Activated CD4-positive, CD25-positive, alpha-beta regulatory T cell treated with anti-CD3 and anti-CD28 coated beads, Interleukin-2, amount 50 U/mL, for 24 hours (primary cell): ENCODE measurements at regions not wholly inside any gene's neighbourhood (a gene's known extent, or its start where the extent isn't known, plus 50 kb on each side); places are given as distances from the start of the nearest gene placed in this dataset.
"Not testable (repeated sequence)": the region's sequence is repeated elsewhere in the genome, so short reads cannot be mapped to it uniquely, and the experiment has no call there.

ENCODE experiments used
- ATAC-seq, 2 donors: fragments of 150-1000 bp; cut with Tn5 transposase; one replicate each; pipeline ENCODE4 v1.10.0; 2021; ENCODE audit warnings: mild to moderate bottlenecking in 1 of 2, moderate library complexity in 1 of 2

DNA sequence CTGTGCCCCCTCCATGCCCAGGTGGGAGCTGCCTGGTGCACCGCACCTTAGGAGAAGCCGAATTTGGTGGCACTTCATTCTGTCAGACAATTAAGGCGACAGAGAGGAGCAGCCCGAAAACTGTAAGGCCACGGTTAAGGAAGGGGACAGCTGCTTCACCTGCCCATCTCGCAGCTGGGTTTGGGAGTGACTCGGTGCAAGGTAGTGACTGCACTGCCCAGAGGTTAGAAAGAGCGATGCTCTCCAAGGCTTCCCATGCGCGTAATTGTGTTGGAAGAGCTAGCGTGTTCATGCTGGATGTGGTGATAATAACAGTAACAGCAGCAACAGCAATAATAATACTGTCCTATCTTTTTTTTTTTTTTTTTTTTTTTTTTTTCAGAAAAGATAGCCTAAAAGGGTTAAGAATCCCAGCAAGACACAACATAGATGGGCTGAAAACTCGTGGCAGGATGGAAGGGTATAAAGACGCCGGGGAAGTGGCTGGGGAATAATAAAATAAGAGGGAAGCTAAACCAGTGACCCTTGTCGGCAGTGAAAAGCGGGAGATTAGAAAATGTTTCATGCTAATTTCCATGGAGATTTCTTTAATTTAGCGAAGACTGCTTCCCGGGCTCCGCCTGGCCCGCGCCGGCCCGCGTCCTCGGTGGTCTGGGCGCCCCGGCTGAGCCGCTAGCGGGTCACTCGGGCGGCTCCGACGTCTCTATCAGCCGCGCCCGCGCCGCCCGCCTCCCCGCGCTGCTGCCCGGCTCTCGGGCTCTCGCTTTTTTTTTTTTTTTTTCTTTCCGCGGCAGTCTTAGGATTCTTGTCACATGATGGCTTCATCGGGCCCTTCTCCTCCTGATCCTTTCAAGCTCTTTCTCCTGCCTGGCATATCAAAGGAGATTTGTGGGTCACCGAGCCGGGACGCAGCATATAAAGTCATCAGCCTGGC is 617.1 kb downstream of the NR2F2 start:
- no peak for ATAC-seq

DNA sequence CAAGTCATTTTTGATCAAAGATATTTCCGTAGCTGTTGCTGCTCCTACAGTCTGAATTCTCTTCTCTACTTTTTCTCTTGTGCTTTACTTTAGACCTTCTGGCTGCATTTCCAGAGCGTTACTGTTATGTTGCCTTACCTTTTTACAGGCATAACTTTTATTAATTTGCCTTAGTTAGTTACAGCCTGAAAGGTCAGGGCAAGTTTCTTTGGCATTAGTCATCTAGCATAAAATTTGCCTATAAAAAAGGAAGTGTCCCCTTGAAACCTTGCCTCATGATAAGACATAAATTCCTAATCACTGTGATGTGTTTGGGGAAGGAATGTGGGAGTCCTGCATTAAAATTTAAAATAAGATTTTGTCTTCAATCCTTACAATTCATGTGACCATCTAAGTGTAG is 618.5 kb downstream of the NR2F2 start:
- no peak for ATAC-seq

DNA sequence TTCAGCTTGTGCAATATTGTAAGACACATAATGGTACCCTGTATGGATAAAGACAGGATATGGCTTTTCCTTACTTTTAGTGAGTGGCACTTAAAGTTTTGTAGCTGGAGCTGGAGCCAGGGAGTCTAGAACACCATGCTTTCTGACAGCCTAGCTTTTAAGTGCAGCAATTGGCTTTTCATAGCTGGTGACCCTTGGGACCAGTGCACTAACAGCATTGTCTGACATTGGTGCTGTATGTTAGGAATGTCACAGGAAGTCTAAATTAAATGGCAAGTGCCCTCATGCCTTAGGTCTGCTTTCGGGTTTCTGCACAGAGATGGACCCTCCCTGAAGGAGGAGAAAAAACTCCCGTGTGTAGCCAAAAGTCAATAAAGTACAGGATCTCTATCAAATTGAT is 628.2 kb downstream of the NR2F2 start:
- no peak for ATAC-seq

DNA sequence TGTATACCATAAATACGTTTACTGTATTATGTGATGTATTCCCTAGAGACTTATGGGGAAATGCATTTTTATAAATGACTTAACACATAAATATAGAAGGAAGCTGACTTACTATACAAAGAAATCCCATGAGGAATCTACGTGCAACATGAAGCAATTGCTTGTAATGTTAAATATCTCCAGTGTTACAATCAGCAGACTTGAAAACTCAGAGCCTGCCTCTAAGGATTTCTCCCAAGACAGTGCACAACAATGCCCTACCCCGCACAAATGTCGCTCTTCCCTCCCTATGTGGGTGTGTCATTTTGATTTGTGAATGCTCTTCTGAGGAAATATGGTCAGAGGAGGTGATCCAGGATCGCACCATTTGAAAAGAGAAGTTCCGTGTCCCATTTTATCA is 629.0 kb downstream of the NR2F2 start:
- no peak for ATAC-seq

DNA sequence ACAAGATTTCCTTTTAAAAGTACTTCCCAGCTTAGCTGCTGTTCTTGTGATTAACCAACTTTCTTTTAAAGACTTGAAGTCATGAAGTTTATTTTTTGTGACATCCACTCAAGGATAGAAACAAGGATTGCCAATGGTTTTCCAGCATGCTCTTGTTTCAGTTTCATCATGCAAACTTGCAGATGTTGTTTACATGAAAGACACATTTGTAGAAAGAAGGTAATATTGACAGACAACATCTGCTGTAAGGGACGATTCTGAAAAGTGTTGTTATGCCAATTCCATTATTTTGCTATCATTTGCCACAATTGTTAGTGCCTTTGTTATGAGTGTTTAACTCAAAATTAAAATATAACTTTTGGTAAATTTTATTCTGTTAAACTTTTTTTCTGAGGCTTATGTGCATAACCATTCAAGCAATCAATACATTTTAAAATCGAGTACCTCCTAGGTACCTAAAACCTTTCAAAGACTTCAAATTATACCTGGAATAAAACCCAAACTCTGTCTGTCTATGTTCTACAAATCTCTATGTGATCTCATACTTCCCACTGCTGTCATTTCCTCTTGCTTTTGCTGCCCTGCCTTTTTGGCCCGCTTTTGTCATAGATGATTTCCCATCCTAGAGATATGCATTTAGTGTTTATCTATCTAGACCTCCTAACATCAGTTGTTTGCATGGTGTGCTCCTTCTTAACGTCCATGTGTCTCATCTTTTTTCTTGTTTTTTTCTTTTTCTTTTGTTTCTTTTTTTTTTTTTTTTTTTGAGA is 630.4 kb downstream of the NR2F2 start:
- no peak for ATAC-seq

DNA sequence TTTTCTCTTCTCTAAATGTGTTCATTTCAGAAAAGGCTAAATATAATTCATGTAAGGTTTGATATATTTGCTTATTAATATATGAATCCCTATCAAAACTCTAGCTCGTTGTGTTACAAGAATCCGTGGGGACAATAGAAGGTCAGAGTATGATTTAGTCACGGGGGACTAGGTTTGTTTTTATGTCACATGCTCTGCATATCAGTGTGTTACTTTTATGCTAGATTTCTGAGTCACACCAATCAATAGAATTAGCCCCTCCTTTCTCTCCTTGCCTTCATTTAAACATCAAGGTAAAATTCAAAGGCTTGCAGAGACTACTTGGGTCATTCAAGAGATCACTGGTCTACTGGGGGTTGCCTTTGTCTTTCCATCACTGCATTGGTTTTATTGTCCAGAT is 636.1 kb downstream of the NR2F2 start:
- ATAC-seq = no peak

DNA sequence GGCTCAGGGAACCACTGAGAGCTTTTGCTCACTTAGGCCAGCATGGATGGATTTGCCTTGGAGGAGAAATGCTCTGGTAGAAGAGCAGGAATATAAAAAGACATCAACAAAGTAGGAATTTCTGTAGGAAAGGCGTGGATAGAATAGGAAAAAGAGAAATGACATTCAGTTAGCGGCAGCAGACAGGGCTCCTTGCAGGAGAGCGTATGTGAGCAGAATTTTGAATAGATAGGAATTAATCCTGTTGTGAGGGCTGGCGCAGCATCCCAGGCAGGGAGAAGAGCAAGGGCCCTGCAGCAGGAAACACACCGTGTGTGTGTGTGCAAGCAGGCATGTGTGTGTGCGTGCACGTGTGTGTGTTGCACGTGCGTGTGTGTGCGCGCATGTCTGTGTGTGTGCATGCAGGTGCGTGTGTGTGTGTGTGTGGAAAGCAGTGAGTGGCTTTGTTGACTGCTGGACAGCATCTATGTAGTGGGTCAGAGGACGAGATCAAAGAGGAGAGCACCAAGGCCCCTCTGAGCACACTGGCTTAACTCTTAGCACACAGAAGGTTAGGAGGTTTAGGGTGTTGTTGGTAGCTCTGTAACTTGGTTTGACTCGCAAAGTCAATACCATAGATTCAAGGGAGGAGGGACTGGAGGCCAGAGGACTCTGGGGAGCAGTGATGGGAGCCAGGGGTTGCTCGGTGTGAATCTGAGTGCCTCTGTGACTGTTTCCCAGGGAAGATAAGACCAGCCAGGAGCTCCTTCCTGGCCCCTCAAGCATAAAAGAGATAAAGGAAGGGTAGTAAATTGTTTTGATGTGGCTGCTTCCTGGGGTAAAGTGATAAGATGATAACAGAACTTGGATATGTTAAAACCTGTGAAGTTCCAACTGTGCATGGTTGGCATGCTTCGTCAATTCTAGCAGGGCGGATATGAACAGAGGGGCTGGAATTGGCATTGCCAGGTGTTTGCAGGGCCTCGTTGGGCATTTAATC is 639.5 kb downstream of the NR2F2 start:
- ATAC-seq = no peak

DNA sequence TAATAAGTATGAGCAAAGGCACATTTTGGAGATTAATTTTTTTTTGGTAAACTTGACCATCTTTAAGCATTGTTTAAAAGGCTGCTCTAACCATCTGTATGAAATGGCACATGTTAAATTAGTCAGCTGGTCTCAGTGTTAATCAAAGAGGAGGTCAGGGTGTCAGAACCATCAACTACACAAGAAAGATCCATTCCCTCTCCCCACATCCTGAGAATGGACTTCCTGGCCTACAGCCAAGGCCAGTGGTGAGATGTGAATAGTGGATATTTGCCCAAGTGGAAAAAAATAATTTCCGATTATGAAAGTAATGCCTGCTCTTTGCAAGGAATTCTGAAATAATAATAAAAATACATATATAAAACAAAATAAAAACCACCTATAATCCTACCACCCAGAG is 641.7 kb downstream of the NR2F2 start:
- no peak for ATAC-seq

DNA sequence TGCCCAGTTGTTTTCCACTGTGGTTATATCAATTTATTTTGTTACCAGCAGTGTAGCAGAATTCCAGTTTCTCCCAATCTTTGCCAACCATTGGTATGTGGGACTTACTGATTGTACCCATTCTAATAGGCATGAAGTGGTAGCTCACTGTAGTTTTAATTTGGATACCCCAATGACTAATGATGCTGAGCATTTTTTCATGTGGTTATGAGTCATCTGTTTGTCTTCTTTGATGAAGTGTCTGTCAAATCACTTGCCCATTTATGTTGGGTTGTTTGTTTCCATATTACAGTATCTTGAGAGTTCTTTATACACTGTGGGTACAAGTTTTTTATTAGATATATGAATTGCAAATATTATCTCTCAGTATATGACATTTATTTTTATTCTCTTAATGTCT is 644.3 kb downstream of the NR2F2 start:
- no peak for ATAC-seq

DNA sequence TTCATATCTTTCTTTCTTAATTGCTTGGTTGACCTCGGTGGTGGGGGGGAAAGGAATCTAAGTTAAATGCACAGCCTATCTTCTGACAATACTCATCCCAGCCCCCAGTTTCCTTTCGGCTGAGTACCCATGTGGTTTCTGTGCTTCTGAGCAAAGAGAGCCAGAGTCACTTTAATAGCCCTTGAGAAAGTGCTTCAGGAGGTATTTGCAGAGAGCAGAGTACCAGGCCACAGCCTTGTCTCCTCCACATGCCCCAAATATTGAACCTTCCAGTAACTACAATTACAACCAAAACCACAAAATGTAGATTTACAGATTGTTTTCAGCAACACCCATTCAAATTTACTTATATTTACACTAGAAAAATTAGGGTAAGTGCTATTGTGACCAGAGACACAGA is 647.4 kb downstream of the NR2F2 start:
- no peak for ATAC-seq

DNA sequence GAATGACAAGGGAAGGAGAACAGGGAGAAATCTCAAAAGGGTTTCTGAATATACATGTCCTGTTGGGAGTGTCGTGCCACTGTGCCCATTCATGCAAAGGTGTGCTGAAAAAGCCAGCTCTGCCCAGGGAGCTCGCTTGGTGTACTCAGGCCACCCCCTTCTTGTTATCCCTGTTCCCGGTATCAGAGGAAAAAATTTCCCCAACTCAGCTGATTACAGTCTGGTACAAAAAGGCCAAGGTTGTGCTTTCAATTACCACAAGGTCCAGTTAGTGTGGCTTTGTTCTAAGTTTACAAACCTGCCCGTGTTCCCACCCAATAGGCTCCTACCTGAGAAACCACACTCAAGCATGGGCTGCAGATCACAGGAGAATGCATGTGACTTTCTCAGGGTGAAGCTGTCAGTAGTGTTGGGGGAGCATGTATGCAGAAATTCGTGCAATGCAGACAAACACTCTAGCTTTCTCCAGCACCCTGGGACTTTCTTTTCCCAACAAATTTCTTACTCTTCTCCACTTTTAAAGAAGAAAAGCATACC is 648.5 kb downstream of the NR2F2 start:
- no peak for ATAC-seq

DNA sequence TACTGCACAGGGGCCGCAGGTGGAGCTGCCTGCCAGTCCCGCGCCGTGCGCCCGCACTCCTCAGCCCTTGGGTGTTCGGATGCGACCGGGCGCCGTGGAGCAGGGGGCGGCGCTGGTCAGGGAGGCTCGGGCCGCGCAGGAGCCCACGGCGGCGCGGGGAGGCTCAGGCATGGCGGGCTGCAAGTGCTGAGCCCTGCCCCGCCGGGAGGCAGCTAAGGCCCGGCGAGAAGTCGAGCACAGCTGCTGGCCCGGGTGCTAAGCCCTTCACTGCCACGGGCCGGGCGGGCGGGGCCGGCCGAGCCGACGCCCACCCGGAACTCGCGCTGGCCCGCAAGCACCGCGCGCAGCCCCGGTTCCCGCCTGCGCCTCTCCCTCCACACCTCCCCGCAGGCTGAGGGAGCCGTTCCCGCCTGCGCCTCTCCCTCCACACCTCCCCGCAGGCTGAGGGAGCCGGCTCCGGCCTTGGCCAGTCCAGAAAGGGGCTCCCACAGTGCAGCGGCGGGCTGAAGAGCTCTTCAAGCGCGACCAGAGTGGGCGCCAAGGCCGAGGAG is 653.7 kb downstream of the NR2F2 start:
- not testable (repeated sequence) for ATAC-seq

DNA sequence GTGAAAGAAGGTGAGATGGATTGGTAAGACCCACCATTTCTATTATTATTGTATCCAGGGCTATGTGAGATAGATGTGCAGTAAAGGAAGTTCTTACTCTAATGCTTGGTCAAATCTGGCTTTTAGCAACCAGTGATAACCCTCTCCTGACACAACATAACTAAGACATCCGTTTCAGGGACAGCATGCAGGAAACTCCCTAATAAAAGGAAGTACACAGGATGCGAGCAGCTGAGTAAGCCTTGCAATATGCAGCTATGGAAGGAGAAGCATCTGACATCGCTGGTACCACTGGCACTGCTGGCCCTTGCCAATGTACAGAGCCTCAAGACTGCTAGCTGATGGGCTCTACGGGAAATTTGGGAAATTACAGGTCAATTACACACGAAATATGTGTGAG is 662.3 kb downstream of the NR2F2 start:
- ATAC-seq = no peak

DNA sequence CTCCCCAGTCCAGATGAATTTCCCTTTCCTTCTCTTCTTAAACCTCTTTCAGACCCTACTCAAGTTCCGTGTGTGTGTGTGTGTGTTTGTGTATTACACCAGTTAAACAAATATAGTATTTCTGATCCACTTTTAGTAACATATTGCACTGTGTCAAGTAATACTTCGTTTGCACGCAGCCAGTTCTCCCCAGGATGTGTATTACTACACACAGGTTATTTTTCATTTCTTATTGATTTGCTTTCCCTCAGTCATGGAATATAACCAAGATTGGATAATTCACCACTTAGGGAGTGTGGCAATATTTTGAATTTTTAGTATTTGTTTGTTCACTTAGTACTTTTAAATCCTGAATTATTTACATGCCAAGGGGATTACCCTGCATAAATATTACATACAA is 667.0 kb downstream of the NR2F2 start:
- ATAC-seq = no peak

DNA sequence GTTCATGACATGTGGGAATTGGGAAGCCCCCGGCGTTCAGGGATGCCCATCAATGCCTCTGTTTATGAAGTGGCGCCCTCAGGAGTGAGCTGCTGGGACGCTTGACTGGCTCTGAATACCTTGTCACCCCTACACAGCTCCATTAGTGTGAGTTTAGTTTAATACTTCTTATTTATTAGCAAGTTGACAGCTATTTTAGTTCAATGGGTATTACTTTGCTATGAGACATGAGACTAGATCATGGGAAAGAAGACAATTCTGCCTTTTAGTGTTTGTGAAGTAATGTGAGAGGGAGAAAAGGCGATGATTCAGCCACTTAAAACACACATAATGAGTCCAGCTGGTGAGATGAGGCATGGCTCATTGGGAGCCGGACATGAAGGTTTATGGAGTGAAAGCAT is 678.5 kb downstream of the NR2F2 start:
- no peak for ATAC-seq

DNA sequence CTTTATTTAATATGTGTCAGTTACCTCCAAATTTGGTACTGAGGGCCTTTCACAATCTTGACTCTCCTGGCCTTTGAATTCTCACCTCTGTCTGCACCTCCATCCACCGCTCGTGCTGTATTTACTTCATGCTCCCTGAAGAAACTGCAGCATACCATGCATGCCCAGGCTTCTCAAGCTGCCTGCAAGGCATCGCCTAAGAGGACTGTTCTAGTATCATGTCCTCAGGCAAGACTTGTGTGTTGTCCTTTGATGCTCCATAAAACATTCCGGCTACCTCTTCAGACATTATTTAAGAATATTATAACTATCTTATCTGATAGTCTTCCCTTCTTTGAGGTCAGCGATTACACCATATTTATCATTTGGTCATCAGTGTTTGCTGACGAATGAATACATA is 682.5 kb downstream of the NR2F2 start:
- ATAC-seq = no peak

DNA sequence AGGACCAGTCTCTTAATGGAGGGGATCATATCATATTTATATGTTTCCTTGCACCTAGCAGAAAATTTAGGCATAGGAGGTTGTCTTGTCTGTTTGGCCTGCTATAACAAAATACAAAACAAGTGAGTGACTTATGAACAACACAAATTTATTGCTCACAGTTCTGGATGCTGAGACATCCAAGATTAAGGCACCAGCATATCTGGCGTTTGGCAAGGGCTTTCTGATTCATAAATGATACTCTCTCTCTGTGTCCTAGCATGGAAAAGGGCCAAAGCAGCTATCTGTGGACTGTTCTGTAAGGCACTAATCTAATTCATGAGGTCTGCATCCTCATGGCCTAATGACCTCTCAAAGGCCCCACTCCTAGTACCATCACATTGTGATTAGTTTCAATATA is 683.0 kb downstream of the NR2F2 start:
- no peak for ATAC-seq

DNA sequence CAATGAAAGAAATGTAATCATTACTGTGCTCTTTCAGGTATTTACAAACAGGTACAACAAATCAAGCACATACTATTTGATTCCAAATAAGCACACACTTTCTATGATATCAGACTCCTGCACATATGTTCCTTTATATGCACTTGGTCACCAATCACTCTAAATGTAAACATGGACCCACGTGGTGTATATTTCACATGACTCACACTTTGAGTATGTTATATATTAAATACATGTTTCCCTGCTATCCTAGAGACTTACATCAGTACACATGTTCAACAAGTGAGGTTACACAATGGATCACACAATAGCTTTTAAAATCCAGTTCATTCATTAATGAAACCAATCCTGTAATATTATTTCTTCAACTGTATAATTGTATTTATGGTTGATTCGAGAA is 683.5 kb downstream of the NR2F2 start:
- no peak for ATAC-seq

DNA sequence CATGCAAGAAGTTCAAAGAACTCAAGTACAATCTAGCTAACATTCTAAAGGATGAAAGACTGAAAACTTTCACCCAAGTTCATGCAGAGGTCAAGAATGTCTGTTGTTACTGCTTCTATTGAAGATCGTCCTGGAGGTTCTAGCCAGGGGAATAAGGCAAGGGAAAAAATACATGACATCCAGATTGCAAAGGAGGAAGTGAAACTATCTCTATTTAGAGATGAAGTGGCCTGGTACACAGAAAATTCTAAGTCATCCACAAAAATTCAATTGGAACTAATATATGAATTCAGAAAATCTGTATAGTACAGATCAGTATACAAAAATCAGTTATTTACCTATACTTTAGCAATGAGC is 693.0 kb downstream of the NR2F2 start:
- ATAC-seq = no peak

DNA sequence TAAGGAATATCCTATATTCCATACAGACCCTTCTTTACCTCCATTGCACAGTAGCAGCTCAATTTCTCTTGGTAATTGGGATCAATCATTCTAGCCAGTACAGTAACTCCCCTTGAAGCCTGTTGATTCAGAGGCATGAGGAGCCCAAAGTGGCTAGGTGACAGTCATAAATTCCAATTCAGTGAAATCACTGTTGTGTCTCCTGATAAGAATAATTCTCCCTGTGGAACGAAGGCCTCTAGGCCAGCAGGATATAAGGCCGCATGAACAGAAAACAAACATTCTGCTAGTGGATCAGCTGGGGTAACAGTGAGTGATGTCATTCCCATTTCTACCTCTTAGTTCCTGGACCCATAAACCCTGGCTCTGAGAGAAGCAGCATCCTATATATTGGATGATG is 696.3 kb downstream of the NR2F2 start:
- ATAC-seq = no peak

DNA sequence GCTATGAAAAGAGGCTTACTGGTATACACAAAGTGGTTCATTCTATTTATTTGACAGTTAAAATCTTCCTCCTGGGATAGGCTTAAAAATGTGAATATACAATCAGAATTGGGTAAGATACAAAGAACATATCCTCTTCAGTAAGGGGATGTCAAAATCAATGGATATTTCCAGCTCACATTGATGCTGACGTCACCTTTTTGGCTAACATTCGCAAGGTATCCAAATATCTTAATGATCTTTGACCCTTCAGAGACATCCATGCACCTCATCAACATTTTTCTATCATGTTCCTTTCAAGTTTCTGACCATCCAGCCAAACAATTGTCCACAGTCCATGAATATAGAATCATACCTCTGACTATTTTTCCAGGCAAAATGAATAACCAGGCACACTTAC is 697.3 kb downstream of the NR2F2 start:
- ATAC-seq = no peak

DNA sequence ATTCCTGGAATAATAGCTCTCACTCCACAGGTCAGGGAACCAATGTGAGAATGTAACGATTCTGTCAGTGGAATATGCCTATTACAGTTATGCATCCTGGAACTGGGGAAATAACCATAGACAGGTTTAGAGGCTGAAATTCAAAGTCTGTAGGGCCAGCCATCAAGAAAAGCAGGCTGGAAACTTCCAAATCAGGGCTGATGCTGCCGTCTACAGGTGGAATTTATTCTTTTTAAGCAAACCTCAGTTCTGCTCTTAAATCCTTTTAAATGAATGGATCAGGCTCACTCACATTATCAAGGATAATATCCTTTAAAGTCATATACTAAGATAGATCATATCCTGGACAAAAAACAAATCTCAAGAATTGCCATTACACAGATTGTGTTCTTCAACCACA is 699.8 kb downstream of the NR2F2 start:
- ATAC-seq = no peak
